HG03064 (cell line): ENCODE measurements at regions not wholly inside any gene's neighbourhood (a gene's known extent, or its start where the extent isn't known, plus 50 kb on each side); places are given as distances from the start of the nearest gene placed in this dataset.

Experiments used
- ATAC-seq: cut with Tn5 transposase; IDR thresholded peaks from one replicate; pipeline ENCODE4 v1.9.1; 2021; ENCODE audit warnings: low read depth; ENCODE audit not compliant: unreplicated experiment

GRCh38 chr12:124389725-124390441, 95.0 kb downstream of the RFLNA start:
- no peak for ATAC-seq

- ATAC-seq: no peak
Measured at GRCh38 chr12:124389138-124389724, 94.3 kb downstream of the RFLNA start.

- ATAC-seq: no peak
Measured at GRCh38 chr12:124388679-124389137, 93.8 kb downstream of the RFLNA start.

DNA sequence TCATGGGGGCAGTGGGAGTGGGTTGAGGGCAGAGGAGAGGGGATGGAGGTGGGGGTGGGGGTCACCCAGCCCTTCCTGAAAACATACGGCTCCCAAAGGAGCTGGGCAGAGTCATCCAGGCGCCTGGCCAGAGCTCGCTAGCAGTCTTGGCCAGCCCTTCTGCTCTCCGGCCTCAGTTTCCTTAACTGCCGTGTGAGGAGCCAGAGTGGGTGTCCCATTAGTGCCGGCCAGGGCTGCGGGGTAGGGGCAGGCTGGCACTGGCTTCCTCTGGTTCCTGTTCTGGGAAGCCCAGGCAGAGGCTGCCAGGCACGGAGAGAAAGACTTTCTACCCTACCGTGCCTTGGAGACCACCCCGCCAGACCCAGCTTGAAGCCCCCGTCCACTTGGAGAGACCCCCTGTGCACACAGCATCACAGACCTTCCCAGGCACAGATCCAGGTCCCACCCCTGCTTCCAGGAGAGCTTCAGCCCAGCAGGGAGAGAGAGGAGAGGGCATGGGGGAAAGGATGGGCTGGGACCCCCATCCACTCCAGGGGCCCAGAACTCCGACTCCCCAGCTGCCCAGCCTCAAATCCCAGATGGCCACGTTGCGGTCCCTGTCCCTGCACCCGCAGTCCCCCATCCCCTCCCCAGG, 93.3 kb downstream of the RFLNA start:
- ATAC-seq: no peak

- ATAC-seq: no peak
Measured at GRCh38 chr12:124387528-124387911, 92.6 kb downstream of the RFLNA start.

DNA sequence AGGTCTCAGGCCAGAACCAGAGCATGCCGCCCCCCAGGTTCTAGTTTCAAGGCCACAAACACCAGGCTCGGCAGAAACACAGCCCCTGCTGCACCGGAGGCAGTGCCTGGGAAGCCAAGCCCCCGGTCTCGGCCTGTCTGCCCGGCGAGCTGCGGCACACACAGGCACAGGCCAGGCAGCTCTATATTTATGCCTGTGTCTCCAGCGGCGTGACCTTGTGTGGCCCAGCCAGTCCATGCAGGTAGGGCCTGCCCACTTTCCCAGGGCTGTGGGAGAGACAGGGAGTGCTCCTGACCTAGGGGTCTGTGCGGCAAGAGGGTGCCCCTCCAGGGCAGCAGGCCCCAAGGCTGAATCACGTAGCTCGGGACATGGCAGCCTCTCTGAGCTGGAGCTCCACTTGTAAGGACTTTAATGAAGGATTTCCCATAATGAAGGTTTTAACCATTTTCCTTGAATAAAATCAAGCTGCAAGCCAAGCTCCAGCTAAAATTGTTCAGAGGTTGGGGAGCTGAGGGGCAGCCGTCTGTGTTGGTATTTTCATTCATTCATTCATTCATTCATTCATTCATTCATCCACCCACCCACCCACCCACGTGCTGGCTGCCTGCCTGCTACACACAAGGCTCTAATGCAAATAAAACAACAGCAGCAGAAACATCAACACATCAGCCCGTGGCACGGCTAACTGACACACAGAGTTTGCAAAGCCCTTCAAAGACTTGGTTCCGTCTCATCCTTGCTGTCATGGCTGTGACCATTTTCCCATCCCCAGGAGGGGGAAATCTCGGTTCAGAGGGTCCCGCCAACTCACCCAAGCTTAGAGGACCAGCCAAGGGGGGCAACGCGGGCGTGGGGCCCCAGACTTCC, 92.0 kb downstream of the RFLNA start:
- no peak for ATAC-seq

DNA sequence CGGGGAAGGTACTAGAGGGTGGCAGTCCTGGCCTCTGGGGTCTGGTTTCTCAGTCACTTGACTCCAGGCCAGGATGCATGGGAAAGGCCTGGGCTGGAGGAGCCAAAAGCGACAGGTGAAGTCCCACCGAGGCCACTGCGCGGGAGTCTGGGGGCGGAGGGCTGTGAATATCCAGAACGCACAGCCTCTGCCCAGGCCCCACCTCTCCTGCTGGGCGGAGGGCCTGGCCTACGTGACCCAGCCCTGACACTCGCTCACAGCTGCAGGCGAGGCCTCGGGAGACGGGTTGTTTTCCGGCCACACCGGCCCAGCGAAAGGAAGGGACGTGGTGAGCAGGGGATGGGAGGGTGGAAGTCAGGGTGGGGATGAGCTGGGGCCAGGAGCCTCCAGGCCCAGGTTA, 91.2 kb downstream of the RFLNA start:
- ATAC-seq: no peak

GRCh38 chr12:124385219-124385969, 90.5 kb downstream of the RFLNA start:
- ATAC-seq: no peak

DNA sequence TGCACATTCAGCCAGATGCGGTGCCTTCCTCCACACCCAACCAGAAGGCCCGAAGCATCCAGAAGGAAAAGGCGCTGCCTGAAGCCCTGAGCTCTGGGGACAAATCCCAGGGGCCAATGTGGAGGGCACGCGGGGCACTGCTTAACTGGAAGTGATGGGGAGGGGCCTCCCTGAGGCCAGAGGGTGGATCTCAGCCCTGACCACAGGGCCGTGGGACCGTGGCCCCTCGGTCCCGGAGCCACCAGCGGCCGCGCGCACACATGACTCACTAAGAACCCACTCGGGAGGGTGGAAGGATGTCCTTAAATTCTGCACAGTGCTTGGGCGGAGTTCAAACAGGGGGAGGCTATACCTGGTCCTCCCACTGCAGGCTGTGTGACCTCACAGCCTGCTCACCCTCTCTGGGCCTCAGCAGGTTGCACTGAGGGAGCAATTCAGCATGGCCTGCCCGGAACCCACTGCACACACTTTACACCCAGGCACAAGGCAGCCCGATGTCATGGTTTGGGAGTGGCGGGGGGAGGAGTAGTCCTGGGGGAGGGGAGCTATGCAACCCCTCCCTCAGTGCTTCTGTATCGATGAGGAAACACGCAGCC, 89.5 kb downstream of the RFLNA start:
- no peak for ATAC-seq

- ATAC-seq: no peak
Measured at GRCh38 chr12:124383028-124383427, 88.1 kb downstream of the RFLNA start.

DNA sequence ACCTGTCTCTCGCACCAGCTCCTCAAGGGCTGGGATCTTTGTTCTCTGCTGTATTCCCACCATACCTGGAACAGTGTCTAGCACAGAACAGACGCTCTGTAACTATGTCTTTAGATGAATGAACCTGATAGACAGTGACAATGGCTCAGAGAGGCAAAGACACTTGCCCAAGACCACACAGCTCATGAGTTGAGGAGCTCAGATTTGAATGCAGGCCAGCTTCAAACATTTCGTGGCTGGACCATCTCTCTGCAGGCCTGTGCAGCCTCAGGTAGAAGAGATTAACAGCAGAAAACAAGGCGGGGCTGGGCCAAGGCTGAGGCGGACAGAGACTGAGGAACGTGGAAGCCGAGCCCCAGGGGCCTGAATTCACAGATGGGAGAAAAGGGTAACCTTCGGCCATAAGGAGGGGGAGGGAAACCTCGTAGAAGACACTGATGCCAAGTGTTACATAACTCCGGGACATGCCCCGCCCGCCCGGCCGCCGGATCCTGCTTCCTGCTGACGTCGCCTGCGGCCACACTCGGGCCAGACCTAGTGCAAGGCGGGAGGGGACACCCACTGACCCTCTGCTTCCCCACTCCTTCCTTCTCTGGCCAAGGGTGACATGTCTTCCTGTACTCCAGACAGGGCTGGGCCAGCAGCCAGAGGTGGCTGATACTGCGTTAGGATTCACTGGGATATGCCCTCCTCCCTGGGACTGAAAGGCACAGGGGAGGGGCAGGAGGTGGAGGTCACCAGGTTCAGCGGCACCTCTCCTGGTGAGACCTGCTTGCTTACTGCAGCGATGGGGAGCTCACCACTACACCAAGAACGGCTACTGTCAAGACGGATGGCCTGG, 86.8 kb downstream of the RFLNA start:
- ATAC-seq: no peak

DNA sequence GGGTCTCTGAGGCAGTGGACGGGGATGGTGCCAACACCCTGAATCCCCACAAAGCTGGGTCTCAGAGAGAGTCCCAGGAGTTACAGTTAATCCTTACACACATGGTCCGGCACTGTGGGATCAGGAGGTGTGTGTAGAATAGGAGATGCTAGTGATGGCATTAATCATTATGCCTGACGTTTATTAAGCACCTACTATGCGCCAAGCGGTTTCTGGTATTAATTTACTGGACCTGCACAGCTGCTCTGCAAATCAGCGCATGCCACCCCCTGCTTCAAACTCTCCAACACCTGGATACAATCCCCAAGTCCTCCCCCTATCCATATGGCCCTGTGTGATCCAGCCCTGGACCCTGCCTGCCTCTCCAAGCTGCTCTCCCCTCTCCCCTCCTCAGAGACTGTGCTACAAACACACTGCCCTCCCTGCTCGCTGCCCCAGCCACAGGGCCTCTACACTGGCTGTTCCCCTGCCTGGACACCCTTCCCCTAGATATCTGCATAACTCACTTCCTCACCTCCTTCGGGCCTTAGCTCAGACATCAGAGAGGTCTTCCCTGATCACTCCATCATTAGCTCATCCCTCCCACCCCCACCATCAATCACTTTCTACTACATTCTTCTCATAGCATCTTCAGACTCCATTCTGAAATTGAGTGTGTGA, 86.0 kb downstream of the RFLNA start:
- ATAC-seq: no peak

DNA sequence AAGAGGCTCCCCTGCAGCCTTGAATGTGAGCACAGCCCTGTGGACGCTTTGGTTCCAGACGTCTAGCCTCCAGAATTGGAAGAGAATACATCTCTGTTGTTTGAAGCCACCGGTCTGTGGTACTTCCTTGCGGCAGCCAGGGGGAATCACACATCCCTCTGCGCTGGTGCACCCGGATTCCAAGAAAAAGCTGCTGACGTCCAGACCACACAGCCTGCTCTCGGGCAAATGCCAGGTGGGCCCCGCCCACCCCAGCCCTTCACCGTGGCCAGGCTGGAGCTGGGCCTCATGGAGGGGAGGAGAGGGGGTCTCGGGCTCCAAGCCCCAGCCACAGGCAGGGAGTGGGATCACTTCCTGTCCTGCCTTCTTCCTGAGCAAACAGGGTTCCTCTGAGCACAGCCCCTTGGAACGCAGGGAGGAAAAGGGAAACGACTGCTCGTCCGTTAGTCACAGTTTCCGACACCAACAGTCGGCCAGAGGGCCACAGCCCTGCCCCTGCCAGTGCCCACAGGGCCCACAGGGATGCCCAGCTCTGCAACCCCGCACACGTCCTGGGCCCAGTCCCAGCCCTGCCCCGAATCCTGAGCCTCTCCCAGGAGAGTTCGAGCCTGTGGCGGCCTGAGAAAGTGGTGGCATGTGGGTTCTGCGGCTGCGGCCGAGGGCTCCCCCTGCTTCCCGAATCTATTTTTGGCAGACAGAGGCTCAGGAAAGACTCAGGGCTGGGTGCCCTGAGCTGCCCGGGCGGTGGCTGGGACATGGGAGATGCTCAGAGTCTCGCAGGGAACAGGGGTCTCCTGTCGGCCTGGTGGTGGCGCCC, 85.3 kb downstream of the RFLNA start:
- ATAC-seq: no peak

DNA sequence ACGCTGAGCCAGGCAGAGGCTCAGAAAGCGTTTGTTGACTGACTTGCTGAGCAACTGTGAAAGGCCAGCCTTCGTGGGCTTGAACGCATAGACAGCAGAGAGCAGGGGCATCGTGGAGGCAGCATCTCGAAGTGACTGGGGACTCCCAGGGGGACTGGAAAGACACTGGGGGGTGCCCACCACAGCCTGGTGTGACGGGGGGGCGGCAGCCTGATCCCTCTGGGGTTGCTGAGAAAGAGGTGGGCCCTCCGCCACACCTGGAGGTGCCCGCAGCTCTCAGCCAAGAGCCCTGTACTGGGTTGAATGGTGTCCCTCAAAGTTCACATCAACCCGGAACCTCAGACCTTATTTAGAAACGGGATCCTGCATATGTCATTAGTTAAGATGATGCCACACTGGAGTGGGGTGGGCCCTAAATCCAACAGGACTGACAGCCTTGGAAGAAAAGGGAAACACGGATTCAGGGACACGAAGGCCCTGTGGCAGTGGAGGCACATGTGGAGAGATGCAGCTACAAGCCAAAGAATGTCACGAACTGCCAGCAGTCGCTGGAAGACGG, 84.6 kb downstream of the RFLNA start:
- ATAC-seq: no peak

GRCh38 chr12:124378926-124379325, 84.0 kb downstream of the RFLNA start:
- ATAC-seq: no peak

- ATAC-seq: no peak
Measured at GRCh38 chr12:124377981-124378509, 83.2 kb downstream of the RFLNA start.

DNA sequence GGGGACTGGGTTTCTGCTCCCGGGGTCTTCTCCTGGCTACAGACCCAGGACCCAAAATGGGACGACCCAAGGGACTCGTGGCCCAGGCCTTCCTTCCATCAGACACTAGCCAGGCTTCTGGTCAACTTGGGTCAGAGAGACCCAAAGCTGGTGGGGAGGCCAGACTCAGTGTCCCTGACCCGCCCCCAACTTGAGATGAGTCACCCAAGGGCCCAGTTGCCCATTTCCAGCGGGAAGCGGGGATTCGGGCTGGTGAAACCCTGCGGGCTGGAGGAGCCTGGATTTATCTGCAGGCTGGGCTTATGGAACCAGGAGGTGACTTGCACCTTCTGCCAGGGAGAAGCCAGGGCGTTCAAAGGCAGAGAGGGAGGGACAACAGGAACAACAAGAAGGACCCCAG, 81.5 kb downstream of the RFLNA start:
- ATAC-seq: no peak
